ENCODE measurements at regions not wholly inside any gene's neighbourhood (a gene's known extent, or its start where the extent isn't known, plus 50 kb on each side); places are given as distances from the start of the nearest gene placed in this dataset.

GRCh38 chr3:193917158-193917557, 218.8 kb upstream of the HES1 start (continued):
- TF ChIP-seq SIN3A (IDR thresholded peaks at IDR 0.05; ENCODE audit: low read depth) (no peak), JUND (IDR thresholded peaks at IDR 0.05) (no peak), EGR1 (IDR thresholded peaks at IDR 0.05; ENCODE audit: low read depth) (no peak), RAD21 (IDR thresholded peaks at IDR 0.05; ENCODE audit: low read depth) (no peak), ZNF274 (IDR thresholded peaks at IDR 0.05; ENCODE audit: low read depth, low read length) (no peak), YY1 (IDR thresholded peaks at IDR 0.05; ENCODE audit: extremely low read depth, insufficient replicate concordance, low read depth, low read length) (no peak)

DNA sequence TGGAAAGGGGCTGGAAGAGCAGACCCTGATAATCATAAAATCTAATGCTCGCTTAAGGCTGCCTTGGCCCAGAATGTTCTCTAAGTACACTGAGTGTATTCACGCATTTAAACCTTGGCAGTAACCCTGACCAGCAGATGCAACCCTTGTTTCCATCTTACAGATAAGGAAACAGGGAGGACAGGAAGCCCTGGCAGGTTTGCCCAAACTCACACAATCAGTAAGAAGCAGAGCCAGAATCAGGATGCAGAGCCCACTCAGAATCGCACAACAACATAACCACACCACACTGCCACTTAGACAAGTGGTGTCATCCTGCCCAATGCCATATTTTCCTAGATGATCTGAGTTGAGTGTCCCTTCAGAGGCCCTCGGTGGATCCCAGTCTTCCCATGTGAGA, 214.5 kb upstream of the HES1 start:
- no peaks in the 10 kb centered on the region for H3K79me2 ChIP-seq (ENCODE audit: insufficient read depth, low read length)
- TF ChIP-seq SP1 (IDR thresholded peaks at IDR 0.05; ENCODE audit: low read depth): no peak
- TF ChIP-seq EZH2phosphoT487 (IDR thresholded peaks at IDR 0.05; ENCODE audit: borderline replicate concordance): no peak
- no peak for TF ChIP-seq ZNF274 (IDR thresholded peaks at IDR 0.05; ENCODE audit: low read depth, low read length)
- no peak for TF ChIP-seq REST (IDR thresholded peaks at IDR 0.05; ENCODE audit: low read depth)
- TF ChIP-seq, protein P1, sequence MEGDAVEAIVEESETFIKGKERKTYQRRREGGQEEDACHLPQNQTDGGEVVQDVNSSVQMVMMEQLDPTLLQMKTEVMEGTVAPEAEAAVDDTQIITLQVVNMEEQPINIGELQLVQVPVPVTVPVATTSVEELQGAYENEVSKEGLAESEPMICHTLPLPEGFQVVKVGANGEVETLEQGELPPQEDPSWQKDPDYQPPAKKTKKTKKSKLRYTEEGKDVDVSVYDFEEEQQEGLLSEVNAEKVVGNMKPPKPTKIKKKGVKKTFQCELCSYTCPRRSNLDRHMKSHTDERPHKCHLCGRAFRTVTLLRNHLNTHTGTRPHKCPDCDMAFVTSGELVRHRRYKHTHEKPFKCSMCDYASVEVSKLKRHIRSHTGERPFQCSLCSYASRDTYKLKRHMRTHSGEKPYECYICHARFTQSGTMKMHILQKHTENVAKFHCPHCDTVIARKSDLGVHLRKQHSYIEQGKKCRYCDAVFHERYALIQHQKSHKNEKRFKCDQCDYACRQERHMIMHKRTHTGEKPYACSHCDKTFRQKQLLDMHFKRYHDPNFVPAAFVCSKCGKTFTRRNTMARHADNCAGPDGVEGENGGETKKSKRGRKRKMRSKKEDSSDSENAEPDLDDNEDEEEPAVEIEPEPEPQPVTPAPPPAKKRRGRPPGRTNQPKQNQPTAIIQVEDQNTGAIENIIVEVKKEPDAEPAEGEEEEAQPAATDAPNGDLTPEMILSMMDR (IDR thresholded peaks at IDR 0.05 in 2 of 3, conservative IDR thresholded peaks at IDR 0.05 in 1 of 3; ENCODE audit: borderline replicate concordance in 1 of 3, insufficient read depth in 1 of 3, low read depth in 2 of 3, low read length in 2 of 3): no peak
- TF ChIP-seq, protein P2, sequence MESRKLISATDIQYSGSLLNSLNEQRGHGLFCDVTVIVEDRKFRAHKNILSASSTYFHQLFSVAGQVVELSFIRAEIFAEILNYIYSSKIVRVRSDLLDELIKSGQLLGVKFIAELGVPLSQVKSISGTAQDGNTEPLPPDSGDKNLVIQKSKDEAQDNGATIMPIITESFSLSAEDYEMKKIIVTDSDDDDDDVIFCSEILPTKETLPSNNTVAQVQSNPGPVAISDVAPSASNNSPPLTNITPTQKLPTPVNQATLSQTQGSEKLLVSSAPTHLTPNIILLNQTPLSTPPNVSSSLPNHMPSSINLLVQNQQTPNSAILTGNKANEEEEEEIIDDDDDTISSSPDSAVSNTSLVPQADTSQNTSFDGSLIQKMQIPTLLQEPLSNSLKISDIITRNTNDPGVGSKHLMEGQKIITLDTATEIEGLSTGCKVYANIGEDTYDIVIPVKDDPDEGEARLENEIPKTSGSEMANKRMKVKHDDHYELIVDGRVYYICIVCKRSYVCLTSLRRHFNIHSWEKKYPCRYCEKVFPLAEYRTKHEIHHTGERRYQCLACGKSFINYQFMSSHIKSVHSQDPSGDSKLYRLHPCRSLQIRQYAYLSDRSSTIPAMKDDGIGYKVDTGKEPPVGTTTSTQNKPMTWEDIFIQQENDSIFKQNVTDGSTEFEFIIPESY (IDR thresholded peaks at IDR 0.05; ENCODE audit: extremely low read depth, insufficient replicate concordance, low read length): no peak
- TF ChIP-seq, protein P3, sequence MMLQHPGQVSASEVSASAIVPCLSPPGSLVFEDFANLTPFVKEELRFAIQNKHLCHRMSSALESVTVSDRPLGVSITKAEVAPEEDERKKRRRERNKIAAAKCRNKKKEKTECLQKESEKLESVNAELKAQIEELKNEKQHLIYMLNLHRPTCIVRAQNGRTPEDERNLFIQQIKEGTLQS (IDR thresholded peaks at IDR 0.05): no peak
- TF ChIP-seq YY1 (IDR thresholded peaks at IDR 0.05; ENCODE audit: extremely low read depth, insufficient replicate concordance, low read depth, low read length): no peak
- no peak for TF ChIP-seq EZH2 (IDR thresholded peaks at IDR 0.05)
- no peak for TF ChIP-seq CEBPB (IDR thresholded peaks at IDR 0.05; ENCODE audit: low read depth)
- no peak for TF ChIP-seq ELF1 (IDR thresholded peaks at IDR 0.05; ENCODE audit: borderline replicate concordance, low read depth)
- no peak for TF ChIP-seq SIN3A (IDR thresholded peaks at IDR 0.05; ENCODE audit: low read depth)
- TF ChIP-seq POLR2AphosphoS5 (IDR thresholded peaks at IDR 0.05; ENCODE audit: low read depth, low read length): no peak
- no peak for TF ChIP-seq ZFX (IDR thresholded peaks at IDR 0.05)
- no peak for TF ChIP-seq CBX3 (IDR thresholded peaks at IDR 0.05; ENCODE audit: low read depth)
- no peak for TF ChIP-seq JUND (IDR thresholded peaks at IDR 0.05)
- no peak for TF ChIP-seq SRF (IDR thresholded peaks at IDR 0.05; ENCODE audit: low read depth)
- TF ChIP-seq EGR1 (IDR thresholded peaks at IDR 0.05; ENCODE audit: low read depth): no peak
- no peaks in the 10 kb centered on the region for H3K36me3 ChIP-seq (ENCODE audit: control insufficient read depth in 1 of 2, insufficient read depth in 2 of 2, low read length in 2 of 2)
- ChIA-PET POLR2A (no interaction called here), CTCF (no interaction called here), RAD21 (ENCODE audit: low non-redundant PET in 1 of 2, low total read pairs in 2 of 2, uncharacterized antibody in 2 of 2, unreplicated experiment in 2 of 2) (no interaction called here)
- intact Hi-C loops (cut with micrococcal nuclease): no loop called here
- no peak for ATAC-seq
- H3K4me1 ChIP-seq (ENCODE audit: control insufficient read depth in 1 of 2, insufficient read depth in 2 of 2, low read length in 2 of 2): no peaks in the 10 kb centered on the region
- H3K27me3 ChIP-seq (ENCODE audit: insufficient read depth, low read length): no peaks in the 10 kb centered on the region
- H4K20me1 ChIP-seq (ENCODE audit: insufficient read depth): no peaks in the 10 kb centered on the region
- no peak overlapping the region for H2AFZ ChIP-seq (ENCODE audit: low read depth, low read length, poor library complexity, severe bottlenecking)
- H3K9ac ChIP-seq (ENCODE audit: low read length): no peak overlapping the region
- no peak for DNase-seq (ENCODE audit: low read depth, low spot score)
- no peak overlapping the region for H3K4me2 ChIP-seq (ENCODE audit: low read length)
- no peak overlapping the region for H3K27ac ChIP-seq (ENCODE audit: low read depth, low read length)
- BruUV-seq (replicated peaks): no TSS peak
- H3K9me2 ChIP-seq (ENCODE audit: insufficient read depth): no peaks in the 10 kb centered on the region
- no peak overlapping the region for H3K4me3 ChIP-seq (replicated peaks in 1 of 2; ENCODE audit: low read depth in 1 of 2, low read length in 2 of 2)
- H3K9me3 ChIP-seq (ENCODE audit: control insufficient read depth in 1 of 2, insufficient read depth in 1 of 2, low read depth in 1 of 2, low read length in 2 of 2): no peaks in the 10 kb centered on the region
